ENCODE measurements at regions not wholly inside any gene's neighbourhood (a gene's known extent, or its start where the extent isn't known, plus 50 kb on each side); places are given as distances from the start of the nearest gene placed in this dataset.

DNA sequence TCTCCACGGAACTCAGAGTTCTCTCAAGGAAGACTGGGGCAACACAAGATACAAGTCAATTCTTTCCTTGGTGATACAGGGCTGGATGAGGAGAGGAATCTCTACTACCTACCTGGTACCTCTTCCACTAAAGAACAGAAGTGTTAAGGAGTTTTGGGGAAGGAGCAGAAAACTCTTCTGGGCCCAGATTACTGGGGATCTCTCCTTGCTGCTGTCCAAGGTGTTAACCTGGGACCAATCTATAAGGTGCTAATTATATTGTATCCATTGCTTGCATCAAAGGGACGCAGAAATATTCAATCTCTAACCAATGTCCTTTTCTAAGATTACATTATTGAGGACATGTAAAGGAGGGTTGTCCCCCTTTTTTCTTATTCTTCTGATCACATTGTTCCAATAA is 1102.5 kb downstream of the AMY1C start:
- no peak overlapping the region for H3K4me3 Mint-ChIP-seq (ENCODE audit: low read depth)
- TF ChIP-seq, protein P1, sequence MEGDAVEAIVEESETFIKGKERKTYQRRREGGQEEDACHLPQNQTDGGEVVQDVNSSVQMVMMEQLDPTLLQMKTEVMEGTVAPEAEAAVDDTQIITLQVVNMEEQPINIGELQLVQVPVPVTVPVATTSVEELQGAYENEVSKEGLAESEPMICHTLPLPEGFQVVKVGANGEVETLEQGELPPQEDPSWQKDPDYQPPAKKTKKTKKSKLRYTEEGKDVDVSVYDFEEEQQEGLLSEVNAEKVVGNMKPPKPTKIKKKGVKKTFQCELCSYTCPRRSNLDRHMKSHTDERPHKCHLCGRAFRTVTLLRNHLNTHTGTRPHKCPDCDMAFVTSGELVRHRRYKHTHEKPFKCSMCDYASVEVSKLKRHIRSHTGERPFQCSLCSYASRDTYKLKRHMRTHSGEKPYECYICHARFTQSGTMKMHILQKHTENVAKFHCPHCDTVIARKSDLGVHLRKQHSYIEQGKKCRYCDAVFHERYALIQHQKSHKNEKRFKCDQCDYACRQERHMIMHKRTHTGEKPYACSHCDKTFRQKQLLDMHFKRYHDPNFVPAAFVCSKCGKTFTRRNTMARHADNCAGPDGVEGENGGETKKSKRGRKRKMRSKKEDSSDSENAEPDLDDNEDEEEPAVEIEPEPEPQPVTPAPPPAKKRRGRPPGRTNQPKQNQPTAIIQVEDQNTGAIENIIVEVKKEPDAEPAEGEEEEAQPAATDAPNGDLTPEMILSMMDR (IDR thresholded peaks at IDR 0.05; ENCODE audit: unreplicated experiment) = no peak
- H3K27ac Mint-ChIP-seq = no peak overlapping the region
- H3K9me3 Mint-ChIP-seq (ENCODE audit: low read depth) = peaks cover under 1% of the 10 kb centered on the region
- no peaks in the 10 kb centered on the region for H3K36me3 Mint-ChIP-seq (ENCODE audit: insufficient read depth)
- no peaks in the 10 kb centered on the region for H3K27me3 Mint-ChIP-seq
- H3K4me1 Mint-ChIP-seq (ENCODE audit: low read depth) = no peaks in the 10 kb centered on the region
- DNase-seq (ENCODE audit: low spot score, unreplicated experiment) = no peak

DNA sequence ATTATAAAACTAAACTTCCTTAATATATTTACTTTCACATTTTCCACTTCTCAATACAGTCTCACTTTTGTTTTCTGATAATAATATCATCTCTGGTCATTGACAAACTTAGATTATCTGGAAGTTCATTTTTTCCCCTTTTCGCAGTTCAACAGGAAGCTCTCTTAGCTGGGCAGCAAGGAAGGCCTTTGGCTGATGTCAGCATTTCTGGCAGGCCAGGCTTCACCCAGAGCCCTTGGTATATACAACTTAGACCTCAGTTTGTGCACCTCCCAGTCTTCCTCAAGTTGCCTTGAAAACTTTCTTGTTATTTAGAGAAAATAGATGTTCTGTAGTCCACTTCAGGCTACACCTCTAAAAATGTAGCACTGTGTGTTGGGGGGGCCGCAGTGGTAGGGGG is 1103.6 kb downstream of the AMY1C start:
- no peak for DNase-seq (ENCODE audit: low spot score, unreplicated experiment)
- Mint-ChIP-seq H3K9me3 (ENCODE audit: low read depth) (peaks cover 3% of the 10 kb centered on the region), H3K27ac (no peak overlapping the region), H3K4me3 (ENCODE audit: low read depth) (no peak overlapping the region), H3K36me3 (ENCODE audit: insufficient read depth) (no peaks in the 10 kb centered on the region), H3K27me3 (no peaks in the 10 kb centered on the region), H3K4me1 (ENCODE audit: low read depth) (no peaks in the 10 kb centered on the region)
- TF ChIP-seq, protein P1 (IDR thresholded peaks at IDR 0.05; ENCODE audit: unreplicated experiment) = no peak

DNA sequence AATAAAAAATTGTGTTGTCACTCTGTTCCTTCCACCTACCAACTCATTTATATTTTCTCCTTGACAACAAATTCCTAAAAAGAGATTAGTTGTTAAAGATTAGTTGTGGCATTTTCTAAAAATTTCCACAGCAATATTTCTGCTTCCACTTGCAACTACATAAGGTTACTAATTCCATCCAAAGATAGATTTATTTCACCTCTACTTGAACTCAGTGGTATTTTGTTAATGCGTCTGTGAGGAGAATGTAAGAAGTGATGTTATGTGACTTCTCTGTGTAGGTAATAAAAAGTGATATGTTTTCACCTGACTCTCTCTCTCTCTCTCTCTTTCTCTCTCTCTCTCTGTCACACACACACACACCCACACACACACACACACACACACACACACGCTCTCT is 1104.8 kb downstream of the AMY1C start:
- Mint-ChIP-seq H3K4me3 (ENCODE audit: low read depth) (no peak overlapping the region), H3K4me1 (ENCODE audit: low read depth) (no peaks in the 10 kb centered on the region)

DNA sequence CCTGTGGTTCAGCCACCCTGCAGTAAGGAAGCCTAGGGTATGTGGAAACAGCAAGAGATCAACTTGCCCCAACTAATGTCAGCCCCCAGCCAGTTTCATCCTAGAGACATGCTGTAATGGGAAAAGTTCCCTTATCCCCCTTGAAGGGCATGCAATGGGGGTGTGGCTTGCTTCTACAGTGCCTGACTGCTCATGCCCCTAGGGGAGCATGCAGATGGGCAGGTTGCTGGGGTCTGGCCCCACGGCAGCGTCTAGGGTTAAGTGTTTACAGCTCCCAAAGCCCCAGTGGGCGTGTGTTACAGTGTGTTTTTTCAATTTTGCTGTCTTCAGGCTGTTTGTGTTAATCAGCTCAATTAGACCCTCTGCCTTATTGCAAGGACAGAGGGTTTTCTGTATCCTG is 1105.9 kb downstream of the AMY1C start:
- Mint-ChIP-seq H3K27ac (no peak overlapping the region), H3K36me3 (ENCODE audit: insufficient read depth) (no peaks in the 10 kb centered on the region), H3K9me3 (ENCODE audit: low read depth) (peaks cover 11% of the 10 kb centered on the region), H3K4me3 (ENCODE audit: low read depth) (no peak overlapping the region), H3K27me3 (no peaks in the 10 kb centered on the region), H3K4me1 (ENCODE audit: low read depth) (no peaks in the 10 kb centered on the region)
- TF ChIP-seq, protein P1 (IDR thresholded peaks at IDR 0.05; ENCODE audit: unreplicated experiment) = no peak
- DNase-seq (ENCODE audit: low spot score, unreplicated experiment) = no peak

More for the DNA sequence above, 1104.8 kb downstream of the AMY1C start:
- no peaks in the 10 kb centered on the region for H3K27me3 Mint-ChIP-seq
- DNase-seq (ENCODE audit: low spot score, unreplicated experiment) = no peak
- H3K9me3 Mint-ChIP-seq (ENCODE audit: low read depth) = peaks cover 10% of the 10 kb centered on the region
- no peak overlapping the region for H3K27ac Mint-ChIP-seq
- H3K36me3 Mint-ChIP-seq (ENCODE audit: insufficient read depth) = no peaks in the 10 kb centered on the region
- TF ChIP-seq, protein P1 (IDR thresholded peaks at IDR 0.05; ENCODE audit: unreplicated experiment) = no peak

DNA sequence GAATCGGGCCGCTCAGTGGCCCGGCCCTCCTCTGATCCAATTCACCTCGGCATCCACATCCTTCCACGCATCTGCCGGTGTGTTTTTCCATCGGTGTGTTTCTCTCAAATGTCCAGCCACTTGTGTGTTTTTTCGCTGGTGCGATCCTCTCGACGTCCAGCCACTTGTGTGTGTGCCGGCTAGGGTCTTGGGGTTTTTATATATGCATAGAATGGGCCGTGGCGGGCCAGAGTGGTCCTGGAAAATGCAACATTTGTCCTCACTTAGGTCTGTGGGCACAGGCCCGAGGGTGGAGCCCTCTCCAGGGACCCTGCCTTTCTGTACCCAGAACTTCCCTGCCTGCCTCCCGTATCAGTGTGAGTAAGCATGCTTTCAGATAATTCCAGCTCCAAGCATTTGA is 1106.4 kb downstream of the AMY1C start:
- Mint-ChIP-seq H3K27me3 (no peaks in the 10 kb centered on the region), H3K4me3 (ENCODE audit: low read depth) (no peak overlapping the region), H3K27ac (no peak overlapping the region), H3K9me3 (ENCODE audit: low read depth) (peaks cover 11% of the 10 kb centered on the region), H3K4me1 (ENCODE audit: low read depth) (no peaks in the 10 kb centered on the region), H3K36me3 (ENCODE audit: insufficient read depth) (no peaks in the 10 kb centered on the region)
- DNase-seq (ENCODE audit: low spot score, unreplicated experiment) = no peak
- TF ChIP-seq, protein P1 (IDR thresholded peaks at IDR 0.05; ENCODE audit: unreplicated experiment) = no peak

Data from progenitor cell of endocrine pancreas (in vitro differentiated cells).